CD4-positive, CD25-positive, alpha-beta regulatory T cell (primary cell): ENCODE measurements at regions not wholly inside any gene's neighbourhood (a gene's known extent, or its start where the extent isn't known, plus 50 kb on each side); places are given as distances from the start of the nearest gene placed in this dataset.

Source experiments
- ATAC-seq, 2 donors: fragments of 150-1000 bp; cut with Tn5 transposase; one replicate each; pipeline ENCODE4 v1.10.0; 2021; ENCODE audit warnings: low read depth in 2 of 2, moderate number of reproducible peaks in 2 of 2, moderate library complexity in 1 of 2
- DNase-seq, 3 donors: peaks; one replicate each; pipeline versions ENCODE4 v3.0.0 to v3.0.0-alpha.2; 2012 to 2022; ENCODE audit warnings: mixed read lengths in 1 of 3
- H3K27ac ChIP-seq: one replicate; pipeline ENCODE4 v1.7.0; 2013; ENCODE audit warnings: mild to moderate bottlenecking, low read length; ENCODE audit not compliant: insufficient read depth, poor library complexity, severe bottlenecking
- H3K27me3 ChIP-seq: one replicate; pipeline ENCODE4 v1.7.0; 2013; ENCODE audit warnings: low read length; ENCODE audit not compliant: control insufficient read depth, insufficient read depth
- H3K36me3 ChIP-seq: one replicate; pipeline ENCODE4 v1.7.0; 2013; ENCODE audit warnings: mild to moderate bottlenecking, low read length, moderate library complexity; ENCODE audit not compliant: control insufficient read depth, insufficient read depth
- H3K4me1 ChIP-seq: 2 replicates; pipeline ENCODE4 v1.7.0; 2013; ENCODE audit warnings: mild to moderate bottlenecking, low read length; ENCODE audit not compliant: insufficient read depth, control insufficient read depth, poor library complexity, severe bottlenecking
- H3K4me3 ChIP-seq: one replicate; pipeline ENCODE4 v1.7.0; 2013; ENCODE audit warnings: low read depth, mild to moderate bottlenecking, low read length, moderate library complexity
- H3K9me3 ChIP-seq, 2 experiments: 1 replicate in 1 of 2; 2 replicates in 1 of 2; pipeline ENCODE4 v1.7.0; 2013; ENCODE audit warnings: low read length in 2 of 2, mild to moderate bottlenecking in 1 of 2, moderate library complexity in 1 of 2; ENCODE audit not compliant: control insufficient read depth in 2 of 2
- H3K27ac Mint-ChIP-seq, 3 donors: one replicate each; pipeline ENCODE4 v1.8.0; 2020 to 2022; ENCODE audit warnings: mild to moderate bottlenecking in 3 of 3, mixed read lengths in 3 of 3, moderate library complexity in 2 of 3
- H3K27me3 Mint-ChIP-seq: one replicate; pipeline ENCODE4 v1.8.0; 2022; ENCODE audit warnings: mild to moderate bottlenecking, mixed read lengths
- H3K36me3 Mint-ChIP-seq: one replicate; pipeline ENCODE4 v1.8.0; 2020; ENCODE audit warnings: mixed read lengths
- H3K4me1 Mint-ChIP-seq, 4 donors: one replicate each; pipeline ENCODE4 v1.8.0; 2020 to 2022; ENCODE audit warnings: mixed read lengths in 4 of 4, mild to moderate bottlenecking in 1 of 4
- H3K4me3 Mint-ChIP-seq, 4 donors: one replicate each; pipeline ENCODE4 v1.8.0; 2020 to 2022; ENCODE audit warnings: mild to moderate bottlenecking in 4 of 4, mixed read lengths in 4 of 4, moderate library complexity in 3 of 4
- H3K9me3 Mint-ChIP-seq, 7 donors: one replicate each; pipeline ENCODE4 v1.8.0; 2020 to 2022; ENCODE audit warnings: mixed read lengths in 7 of 7, mild to moderate bottlenecking in 3 of 7, moderate library complexity in 2 of 7

DNA sequence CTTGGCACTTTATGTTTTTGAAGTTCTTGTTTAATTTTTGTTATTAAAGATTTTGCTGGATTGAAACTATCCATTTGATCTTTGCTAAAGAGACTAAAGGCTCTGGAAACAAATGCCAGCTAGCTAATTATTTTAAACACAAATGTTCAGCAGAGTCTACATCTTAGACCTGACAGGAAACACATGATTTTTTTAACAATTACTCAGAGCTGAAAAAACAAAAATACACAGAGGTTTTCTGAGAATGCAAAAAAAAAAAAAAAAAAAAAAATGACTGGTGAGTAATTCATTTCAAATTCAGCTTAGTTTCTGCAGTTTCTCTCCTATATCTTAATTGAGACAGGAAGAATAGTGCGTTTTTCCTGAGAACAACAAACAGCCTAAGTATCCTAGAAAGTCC is 448.0 kb downstream of the TENT5A start:
- H3K27ac Mint-ChIP-seq = no peak overlapping the region
- no peak for DNase-seq
- H3K9me3 ChIP-seq = no peaks in the 10 kb centered on the region

DNA sequence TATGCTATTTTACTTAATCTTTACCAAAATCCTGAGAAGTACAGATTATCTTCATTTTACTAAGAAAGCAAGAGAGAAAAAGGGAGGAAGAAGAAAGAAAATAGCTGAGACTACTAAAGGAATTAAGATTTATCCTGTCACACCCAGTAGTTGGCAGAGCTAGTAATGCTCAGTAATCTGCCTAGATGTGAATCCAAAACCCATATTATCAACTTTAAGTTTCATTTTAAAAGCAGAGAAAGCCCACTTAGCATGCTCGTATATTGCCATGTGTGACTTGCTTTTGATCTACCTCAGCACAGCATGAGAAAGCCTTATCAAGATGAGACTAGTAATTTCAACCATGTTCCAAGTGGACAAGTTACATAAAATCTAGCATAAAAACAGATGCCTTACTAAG is 451.5 kb downstream of the TENT5A start:
- DNase-seq (no peak), ATAC-seq (no peak)
- no peaks in the 10 kb centered on the region for H3K4me1 ChIP-seq
- H3K27ac Mint-ChIP-seq = no peak overlapping the region
- no peaks in the 10 kb centered on the region for H3K9me3 ChIP-seq
- no peak overlapping the region for H3K4me3 Mint-ChIP-seq
- H3K9me3 Mint-ChIP-seq = peaks cover 0 to 5% (median 2%) of the 10 kb centered on the region in 7 donors
- no peak overlapping the region for H3K4me3 ChIP-seq
- no peak overlapping the region for H3K27ac ChIP-seq
- no peaks in the 10 kb centered on the region for H3K27me3 Mint-ChIP-seq
- no peaks in the 10 kb centered on the region for H3K27me3 ChIP-seq
- H3K36me3 Mint-ChIP-seq = no peaks in the 10 kb centered on the region
- no peaks in the 10 kb centered on the region for H3K36me3 ChIP-seq
- no peaks in the 10 kb centered on the region for H3K4me1 Mint-ChIP-seq

More for the DNA sequence above, 448.0 kb downstream of the TENT5A start:
- Mint-ChIP-seq H3K9me3 (peaks cover 0 to 5% (median 0%) of the 10 kb centered on the region in 7 donors), H3K4me1 (no peaks in the 10 kb centered on the region), H3K36me3 (no peaks in the 10 kb centered on the region), H3K27me3 (no peaks in the 10 kb centered on the region), H3K4me3 (no peak overlapping the region)
- no peaks in the 10 kb centered on the region for H3K36me3 ChIP-seq
- ATAC-seq = no peak
- H3K27me3 ChIP-seq = no peaks in the 10 kb centered on the region
- H3K27ac ChIP-seq = no peak overlapping the region
- no peaks in the 10 kb centered on the region for H3K4me1 ChIP-seq
- H3K4me3 ChIP-seq = no peak overlapping the region

DNA sequence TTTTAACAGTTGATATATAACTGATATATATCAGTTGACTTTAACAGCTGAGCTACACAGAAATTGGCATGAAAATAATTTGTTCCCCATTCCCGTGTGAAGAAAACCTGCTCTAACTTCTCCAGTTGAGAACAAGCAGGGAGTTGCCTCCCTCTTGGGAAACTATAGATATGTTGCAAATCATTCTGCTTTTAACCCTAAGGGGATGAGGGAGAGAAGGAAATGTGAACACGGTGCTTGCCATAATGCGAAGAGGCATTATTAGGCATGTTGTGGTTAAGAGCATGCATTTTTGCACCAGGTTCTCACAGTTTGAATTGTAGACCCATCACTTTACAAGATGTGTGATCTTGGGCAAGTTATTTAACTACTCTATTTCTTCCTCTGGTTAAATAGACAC is 453.7 kb downstream of the TENT5A start:
- Mint-ChIP-seq H3K4me3 (no peak overlapping the region), H3K9me3 (peaks cover 0 to 5% (median 2%) of the 10 kb centered on the region in 7 donors), H3K27ac (no peak overlapping the region), H3K4me1 (no peaks in the 10 kb centered on the region), H3K36me3 (no peaks in the 10 kb centered on the region), H3K27me3 (no peaks in the 10 kb centered on the region)
- Histone ChIP-seq H3K4me1 (no peaks in the 10 kb centered on the region), H3K27ac (no peak overlapping the region), H3K9me3 (no peaks in the 10 kb centered on the region), H3K36me3 (no peaks in the 10 kb centered on the region), H3K27me3 (no peaks in the 10 kb centered on the region), H3K4me3 (no peak overlapping the region)
- ATAC-seq = no peak
- no peak for DNase-seq

DNA sequence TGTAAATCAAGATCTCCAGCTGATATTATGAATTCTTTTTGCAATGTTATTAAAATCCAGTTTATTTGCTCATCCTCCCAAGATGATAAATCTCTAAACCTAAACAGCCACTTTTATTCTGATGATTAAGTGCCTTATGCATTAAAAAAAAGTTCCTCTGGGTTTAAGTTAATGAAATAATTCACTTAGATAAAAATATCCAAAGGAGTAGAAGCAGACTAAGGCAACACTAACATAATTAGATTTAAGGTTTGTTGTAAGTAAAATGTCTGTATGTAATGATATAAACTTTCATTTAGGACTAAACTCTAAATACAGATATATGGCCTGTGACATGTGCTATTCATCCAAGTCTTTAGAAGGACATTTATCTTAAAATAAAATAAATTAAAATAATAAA is 457.2 kb downstream of the TENT5A start:
- Mint-ChIP-seq H3K27me3 (no peaks in the 10 kb centered on the region), H3K9me3 (peaks cover 0 to 5% (median 2%) of the 10 kb centered on the region in 7 donors), H3K36me3 (no peaks in the 10 kb centered on the region), H3K4me1 (no peaks in the 10 kb centered on the region), H3K27ac (no peak overlapping the region), H3K4me3 (no peak overlapping the region)
- Histone ChIP-seq H3K4me1 (no peaks in the 10 kb centered on the region), H3K36me3 (no peaks in the 10 kb centered on the region), H3K9me3 (no peaks in the 10 kb centered on the region), H3K4me3 (no peak overlapping the region), H3K27ac (no peak overlapping the region), H3K27me3 (no peaks in the 10 kb centered on the region)
- ATAC-seq (no peak), DNase-seq (no peak)

DNA sequence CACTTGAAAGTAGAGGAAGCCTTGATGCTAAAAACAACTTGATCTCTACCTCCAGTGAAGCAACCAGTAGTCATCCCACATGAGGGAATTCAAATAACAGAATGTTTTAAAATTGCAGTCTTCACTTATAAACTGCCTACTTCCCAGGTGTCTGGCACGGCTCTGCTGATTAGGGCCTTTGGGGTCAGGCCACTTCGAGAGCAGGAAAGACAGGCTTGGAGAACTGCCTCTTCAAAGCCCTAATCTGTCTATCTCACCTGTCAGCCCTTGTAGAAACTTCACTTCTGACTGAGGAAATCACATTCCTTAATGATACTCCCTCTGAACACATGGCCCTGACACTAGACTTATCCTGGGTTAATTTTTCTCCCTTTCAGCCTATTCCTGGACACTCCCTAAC is 458.6 kb downstream of the TENT5A start:
- Histone ChIP-seq H3K9me3 (no peaks in the 10 kb centered on the region), H3K36me3 (no peaks in the 10 kb centered on the region)

DNA sequence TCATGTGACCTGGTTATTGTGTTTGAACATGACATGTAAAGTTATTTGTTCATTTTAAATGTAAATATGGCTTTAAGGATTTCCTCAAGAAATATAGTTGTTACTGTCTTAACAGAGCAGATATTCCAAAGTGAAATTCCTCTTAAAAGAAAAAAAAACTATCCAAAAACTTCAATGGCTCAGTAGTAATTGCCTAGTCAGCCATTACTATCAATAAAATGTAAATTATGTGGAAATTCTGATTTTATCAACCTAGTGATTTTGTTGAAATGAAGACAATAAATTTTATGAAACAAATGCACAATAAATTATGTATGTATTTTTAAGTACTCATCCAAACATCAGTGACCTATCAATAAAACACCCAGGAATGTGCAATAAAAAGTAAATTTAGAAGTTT is 463.3 kb downstream of the TENT5A start:
- Histone ChIP-seq H3K27ac (no peak overlapping the region), H3K27me3 (no peaks in the 10 kb centered on the region), H3K4me3 (no peak overlapping the region), H3K9me3 (no peaks in the 10 kb centered on the region), H3K4me1 (no peaks in the 10 kb centered on the region), H3K36me3 (no peaks in the 10 kb centered on the region)
- no peak overlapping the region for H3K4me3 Mint-ChIP-seq
- no peaks in the 10 kb centered on the region for H3K4me1 Mint-ChIP-seq
- no peak overlapping the region for H3K27ac Mint-ChIP-seq
- peaks cover 0 to 6% (median 4%) of the 10 kb centered on the region in 7 donors for H3K9me3 Mint-ChIP-seq
- no peaks in the 10 kb centered on the region for H3K36me3 Mint-ChIP-seq
- DNase-seq (no peak), ATAC-seq (no peak)
- H3K27me3 Mint-ChIP-seq = no peaks in the 10 kb centered on the region

More for the DNA sequence above, 458.6 kb downstream of the TENT5A start:
- Histone ChIP-seq H3K27me3 (no peaks in the 10 kb centered on the region), H3K27ac (no peak overlapping the region), H3K4me1 (no peaks in the 10 kb centered on the region), H3K4me3 (no peak overlapping the region)
- DNase-seq (no peak), ATAC-seq (no peak)
- Mint-ChIP-seq H3K27me3 (no peaks in the 10 kb centered on the region), H3K9me3 (peaks cover 0 to 5% (median 1%) of the 10 kb centered on the region in 7 donors), H3K4me3 (no peak overlapping the region), H3K36me3 (no peaks in the 10 kb centered on the region), H3K27ac (no peak overlapping the region), H3K4me1 (no peaks in the 10 kb centered on the region)

DNA sequence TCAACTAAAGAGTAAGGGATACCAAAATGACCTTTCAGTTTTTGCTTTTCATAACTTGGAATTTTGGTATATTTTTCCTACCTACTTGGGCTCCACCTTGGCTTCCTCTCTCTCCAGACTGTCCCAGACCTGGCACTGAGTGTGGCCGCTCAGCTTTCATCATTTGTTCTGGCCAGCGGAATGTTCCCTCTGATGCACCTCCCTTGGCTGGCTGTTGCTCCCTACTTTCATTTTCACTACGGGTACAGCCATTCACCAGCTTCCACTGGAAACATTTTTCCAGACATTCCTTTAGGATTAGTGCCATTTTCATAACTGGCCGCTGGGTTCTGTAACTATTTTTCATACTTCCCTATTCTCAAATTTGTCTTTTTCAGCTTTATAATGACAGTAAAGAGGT is 487.4 kb downstream of the TENT5A start:
- H3K4me3 Mint-ChIP-seq = no peak overlapping the region
- DNase-seq = no peak
- H3K36me3 Mint-ChIP-seq = no peaks in the 10 kb centered on the region
- Histone ChIP-seq H3K27me3 (no peaks in the 10 kb centered on the region), H3K36me3 (no peaks in the 10 kb centered on the region), H3K9me3 (no peaks in the 10 kb centered on the region), H3K4me1 (no peaks in the 10 kb centered on the region), H3K4me3 (no peak overlapping the region), H3K27ac (no peak overlapping the region)
- ATAC-seq = no peak
- H3K9me3 Mint-ChIP-seq = peaks cover 0 to 9% (median 4%) of the 10 kb centered on the region in 7 donors
- no peaks in the 10 kb centered on the region for H3K27me3 Mint-ChIP-seq
- no peak overlapping the region for H3K27ac Mint-ChIP-seq
- no peaks in the 10 kb centered on the region for H3K4me1 Mint-ChIP-seq

DNA sequence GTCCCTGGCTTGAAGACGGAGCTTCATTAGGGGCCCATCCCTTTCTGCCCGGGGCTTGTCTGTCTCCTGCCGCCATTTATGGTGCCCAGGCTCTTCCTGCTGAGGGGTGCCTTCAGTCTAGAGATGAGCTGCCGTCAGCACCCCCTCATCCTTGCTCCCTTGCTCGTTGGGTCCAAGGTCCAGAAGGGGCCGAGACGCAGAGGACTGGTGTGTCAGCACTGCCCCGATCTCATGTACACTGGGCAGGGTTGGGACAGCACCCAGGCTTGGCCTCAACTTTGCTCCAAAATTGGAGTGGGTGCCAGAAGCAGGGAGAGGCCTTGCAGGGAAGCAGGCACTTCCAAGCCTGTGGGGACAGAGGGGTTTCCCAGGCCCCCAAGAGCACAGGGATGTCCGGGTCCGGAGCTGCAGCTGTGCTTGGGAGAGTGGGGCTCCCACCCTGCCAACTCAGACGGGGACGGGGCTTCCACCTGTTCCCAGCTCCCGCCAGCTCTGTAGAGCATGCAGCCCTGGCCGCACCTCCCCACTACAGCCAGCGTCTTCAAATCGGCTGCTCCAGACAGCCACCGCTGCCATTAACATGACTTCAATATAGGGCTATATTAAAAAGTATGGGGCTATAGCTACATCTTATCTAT is 488.8 kb downstream of the TENT5A start:
- Mint-ChIP-seq H3K4me1 (no peaks in the 10 kb centered on the region), H3K27me3 (no peaks in the 10 kb centered on the region), H3K36me3 (no peaks in the 10 kb centered on the region), H3K27ac (no peak overlapping the region), H3K4me3 (no peak overlapping the region), H3K9me3 (peaks cover 2 to 15% (median 4%) of the 10 kb centered on the region in 7 donors)
- Histone ChIP-seq H3K27ac (no peak overlapping the region), H3K9me3 (no peaks in the 10 kb centered on the region), H3K36me3 (no peaks in the 10 kb centered on the region), H3K27me3 (no peaks in the 10 kb centered on the region), H3K4me3 (no peak overlapping the region), H3K4me1 (no peaks in the 10 kb centered on the region)
- DNase-seq (no peak), ATAC-seq (no peak)
